ENCODE measurements at regions not wholly inside any gene's neighbourhood (a gene's known extent, or its start where the extent isn't known, plus 50 kb on each side); places are given as distances from the start of the nearest gene placed in this dataset.

DNA sequence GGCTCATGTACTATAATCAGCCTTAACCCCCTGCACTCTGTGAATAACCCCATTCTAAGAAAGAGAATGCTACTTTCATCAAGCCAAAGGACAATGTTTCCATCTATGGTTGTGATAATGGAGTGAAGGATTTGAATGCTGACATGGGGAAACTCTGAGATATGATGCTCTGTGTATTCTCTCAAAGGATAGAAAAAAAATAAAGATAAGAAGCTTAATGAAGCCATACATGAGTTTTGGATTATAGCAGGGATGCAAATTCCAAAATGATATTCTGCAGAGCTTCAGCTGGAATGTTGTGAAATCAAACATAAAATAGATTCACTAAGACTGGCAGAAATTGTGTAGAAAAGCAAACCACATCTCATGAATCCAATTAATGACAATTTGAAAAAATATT, 1074.1 kb downstream of the XPNPEP1 start:
- Mint-ChIP-seq H3K4me1 (no peaks in the 10 kb centered on the region), H3K27me3 (ENCODE audit: low read depth) (no peaks in the 10 kb centered on the region), H3K27ac (ENCODE audit: unreplicated experiment) (no peak overlapping the region), H3K4me3 (no peak overlapping the region), H3K9me3 (peaks cover 4% of the 10 kb centered on the region), H3K36me3 (ENCODE audit: low read depth) (no peaks in the 10 kb centered on the region)
- no peak for DNase-seq (ENCODE audit: low read depth, low spot score)
- TF ChIP-seq, protein P1, sequence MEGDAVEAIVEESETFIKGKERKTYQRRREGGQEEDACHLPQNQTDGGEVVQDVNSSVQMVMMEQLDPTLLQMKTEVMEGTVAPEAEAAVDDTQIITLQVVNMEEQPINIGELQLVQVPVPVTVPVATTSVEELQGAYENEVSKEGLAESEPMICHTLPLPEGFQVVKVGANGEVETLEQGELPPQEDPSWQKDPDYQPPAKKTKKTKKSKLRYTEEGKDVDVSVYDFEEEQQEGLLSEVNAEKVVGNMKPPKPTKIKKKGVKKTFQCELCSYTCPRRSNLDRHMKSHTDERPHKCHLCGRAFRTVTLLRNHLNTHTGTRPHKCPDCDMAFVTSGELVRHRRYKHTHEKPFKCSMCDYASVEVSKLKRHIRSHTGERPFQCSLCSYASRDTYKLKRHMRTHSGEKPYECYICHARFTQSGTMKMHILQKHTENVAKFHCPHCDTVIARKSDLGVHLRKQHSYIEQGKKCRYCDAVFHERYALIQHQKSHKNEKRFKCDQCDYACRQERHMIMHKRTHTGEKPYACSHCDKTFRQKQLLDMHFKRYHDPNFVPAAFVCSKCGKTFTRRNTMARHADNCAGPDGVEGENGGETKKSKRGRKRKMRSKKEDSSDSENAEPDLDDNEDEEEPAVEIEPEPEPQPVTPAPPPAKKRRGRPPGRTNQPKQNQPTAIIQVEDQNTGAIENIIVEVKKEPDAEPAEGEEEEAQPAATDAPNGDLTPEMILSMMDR (conservative IDR thresholded peaks at IDR 0.05): no peak

DNA sequence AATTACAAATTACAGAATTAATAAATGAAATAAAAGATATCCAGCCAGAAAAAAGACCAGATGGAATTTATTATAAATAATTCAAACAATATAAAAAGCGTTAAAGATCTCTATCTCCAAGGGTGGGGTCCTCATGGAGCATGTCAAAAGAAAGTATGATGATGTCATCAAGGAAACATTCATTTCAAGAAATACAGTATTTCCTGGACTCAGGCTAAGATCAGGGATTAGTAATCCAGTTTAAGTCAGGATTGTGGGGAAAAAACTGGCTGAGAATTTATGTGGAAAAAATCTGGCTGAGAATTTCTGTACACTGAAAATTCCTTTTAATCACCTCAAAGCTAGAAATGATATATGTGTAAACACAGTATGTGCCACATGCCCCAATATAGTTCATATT, 1075.3 kb downstream of the XPNPEP1 start:
- Mint-ChIP-seq H3K36me3 (ENCODE audit: low read depth) (no peaks in the 10 kb centered on the region), H3K27me3 (ENCODE audit: low read depth) (no peaks in the 10 kb centered on the region), H3K4me1 (no peaks in the 10 kb centered on the region), H3K9me3 (peaks cover 4% of the 10 kb centered on the region), H3K4me3 (no peak overlapping the region), H3K27ac (ENCODE audit: unreplicated experiment) (no peak overlapping the region)
- TF ChIP-seq, protein P1 (conservative IDR thresholded peaks at IDR 0.05): no peak
- no peak for DNase-seq (ENCODE audit: low read depth, low spot score)

DNA sequence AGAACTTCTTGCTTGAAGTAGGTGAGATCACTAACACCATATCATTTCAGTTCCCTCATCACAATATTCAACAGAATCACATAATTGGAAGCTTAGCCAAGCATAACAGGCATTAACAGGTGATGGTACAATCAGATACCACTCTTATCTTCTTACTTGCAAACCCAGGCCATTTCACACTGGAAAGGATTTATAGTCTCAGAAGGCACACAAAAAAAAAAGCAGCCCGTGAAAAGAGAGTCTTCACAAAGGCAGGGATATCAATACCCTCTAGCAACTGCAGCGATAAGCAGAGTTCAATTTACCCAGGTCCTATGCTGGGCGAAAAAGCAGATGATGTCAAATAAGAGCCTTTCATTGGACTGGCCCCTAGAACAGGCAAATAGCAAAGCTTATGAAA, 1082.4 kb downstream of the XPNPEP1 start:
- Mint-ChIP-seq H3K4me1 (peaks cover 5% of the 10 kb centered on the region), H3K36me3 (ENCODE audit: low read depth) (no peaks in the 10 kb centered on the region), H3K4me3 (no peak overlapping the region), H3K9me3 (peaks cover 4% of the 10 kb centered on the region), H3K27ac (ENCODE audit: unreplicated experiment) (no peak overlapping the region), H3K27me3 (ENCODE audit: low read depth) (no peaks in the 10 kb centered on the region)
- TF ChIP-seq, protein P1 (conservative IDR thresholded peaks at IDR 0.05): no peak
- no peak for DNase-seq (ENCODE audit: low read depth, low spot score)

DNA sequence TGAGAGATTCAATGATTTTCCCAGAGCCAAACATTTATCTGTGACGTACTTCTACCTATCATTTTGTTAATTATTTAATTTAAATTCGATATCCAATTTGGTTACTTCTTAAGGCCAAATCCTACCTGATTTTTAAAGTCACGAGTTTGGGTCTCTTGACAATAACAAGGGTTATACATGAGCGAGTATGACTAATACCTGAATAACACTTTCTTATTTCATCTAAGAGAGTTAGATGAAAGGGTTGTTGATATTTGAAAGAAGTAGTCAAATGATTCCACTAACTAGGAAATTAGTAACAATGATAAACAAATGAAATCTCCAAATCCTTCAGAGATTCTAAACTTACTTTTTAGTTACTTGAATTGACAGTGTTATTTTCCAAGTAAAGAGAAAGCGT, 1086.9 kb downstream of the XPNPEP1 start:
- DNase-seq (ENCODE audit: low read depth, low spot score): no peak
- peaks cover 5% of the 10 kb centered on the region for H3K4me1 Mint-ChIP-seq
- H3K4me3 Mint-ChIP-seq: no peak overlapping the region
- no peaks in the 10 kb centered on the region for H3K9me3 Mint-ChIP-seq
- TF ChIP-seq, protein P1 (conservative IDR thresholded peaks at IDR 0.05): no peak
- H3K36me3 Mint-ChIP-seq (ENCODE audit: low read depth): no peaks in the 10 kb centered on the region
- H3K27ac Mint-ChIP-seq (ENCODE audit: unreplicated experiment): no peak overlapping the region
- H3K27me3 Mint-ChIP-seq (ENCODE audit: low read depth): no peaks in the 10 kb centered on the region

DNA sequence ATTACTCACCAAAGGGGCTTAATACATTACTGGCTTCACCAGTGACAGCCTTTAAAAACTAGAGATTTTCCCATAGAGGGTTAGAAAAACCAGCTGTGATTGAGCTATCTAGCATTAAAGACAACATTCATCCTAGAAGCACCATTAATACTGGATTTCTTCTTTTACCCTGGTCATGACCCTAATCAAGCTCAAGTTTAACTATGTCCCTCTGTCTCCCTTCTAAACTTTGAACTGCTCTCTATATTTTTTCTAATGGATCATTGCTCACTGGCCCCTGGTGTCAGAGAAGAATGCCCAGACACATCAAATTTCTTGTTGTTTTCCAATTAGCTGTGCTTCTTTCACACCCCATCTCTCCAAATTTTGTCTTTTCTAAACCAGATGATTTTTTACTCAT, 1101.3 kb downstream of the XPNPEP1 start:
- no peaks in the 10 kb centered on the region for H3K36me3 Mint-ChIP-seq (ENCODE audit: low read depth)
- H3K27ac Mint-ChIP-seq (ENCODE audit: unreplicated experiment): no peak overlapping the region
- no peak overlapping the region for H3K4me3 Mint-ChIP-seq
- TF ChIP-seq, protein P1 (conservative IDR thresholded peaks at IDR 0.05): no peak
- DNase-seq (ENCODE audit: low read depth, low spot score): no peak
- no peaks in the 10 kb centered on the region for H3K9me3 Mint-ChIP-seq
- no peaks in the 10 kb centered on the region for H3K4me1 Mint-ChIP-seq
- H3K27me3 Mint-ChIP-seq (ENCODE audit: low read depth): no peaks in the 10 kb centered on the region

DNA sequence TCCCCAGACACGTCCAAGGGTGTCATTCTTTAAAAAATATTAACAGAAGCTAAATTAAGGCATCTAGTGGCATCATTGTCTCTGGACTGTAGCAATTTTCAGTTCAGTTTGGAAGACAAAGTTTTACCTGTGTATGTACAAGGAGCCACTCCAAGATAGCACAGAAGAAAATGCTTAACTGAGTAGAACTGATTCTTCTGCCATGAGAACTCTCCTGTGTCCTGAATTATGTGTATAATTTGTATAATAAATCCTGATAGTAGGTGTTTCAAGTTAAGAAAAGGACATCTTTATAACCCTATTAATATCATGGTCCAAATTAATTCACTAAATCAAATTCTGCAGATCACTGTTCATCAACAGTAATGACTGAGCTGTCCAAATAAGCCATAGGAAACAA, 1104.0 kb downstream of the XPNPEP1 start:
- Mint-ChIP-seq H3K27me3 (ENCODE audit: low read depth) (no peaks in the 10 kb centered on the region), H3K36me3 (ENCODE audit: low read depth) (no peaks in the 10 kb centered on the region), H3K27ac (ENCODE audit: unreplicated experiment) (no peak overlapping the region), H3K9me3 (no peaks in the 10 kb centered on the region), H3K4me3 (no peak overlapping the region), H3K4me1 (no peaks in the 10 kb centered on the region)
- no peak for DNase-seq (ENCODE audit: low read depth, low spot score)
- TF ChIP-seq, protein P1 (conservative IDR thresholded peaks at IDR 0.05): no peak

Measured in neural crest cell (in vitro differentiated cells).